HG03095 (cell line): ENCODE measurements at regions not wholly inside any gene's neighbourhood (a gene's known extent, or its start where the extent isn't known, plus 50 kb on each side); places are given as distances from the start of the nearest gene placed in this dataset.
"Not testable (repeated sequence)": the region's sequence is repeated elsewhere in the genome, so short reads cannot be mapped to it uniquely, and the experiment has no call there.

Experiments used
- ATAC-seq: cut with Tn5 transposase; IDR thresholded peaks from one replicate; pipeline ENCODE4 v1.9.1; 2021; ENCODE audit warnings: moderate library complexity; ENCODE audit not compliant: unreplicated experiment

DNA sequence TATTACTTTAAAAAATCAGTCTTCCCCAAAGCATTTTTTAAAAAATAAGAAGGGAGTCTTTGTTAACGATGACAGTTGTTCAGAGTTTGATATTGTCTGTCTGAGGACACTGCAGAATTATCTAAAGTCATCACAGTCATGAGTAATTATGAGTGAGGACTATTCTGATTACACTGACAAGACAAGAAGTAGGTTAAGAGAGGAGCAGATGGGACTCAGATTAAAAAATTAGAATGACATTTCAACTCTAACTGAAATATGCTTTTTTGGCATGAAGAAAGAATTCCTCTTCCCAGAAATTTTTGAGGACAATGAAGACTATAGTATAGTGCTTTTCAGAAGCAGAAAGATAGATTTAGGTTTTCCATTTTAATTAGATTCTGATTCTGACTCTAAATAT lies 456.5 kb downstream of the EPHA7 start:
- no peak for ATAC-seq

DNA sequence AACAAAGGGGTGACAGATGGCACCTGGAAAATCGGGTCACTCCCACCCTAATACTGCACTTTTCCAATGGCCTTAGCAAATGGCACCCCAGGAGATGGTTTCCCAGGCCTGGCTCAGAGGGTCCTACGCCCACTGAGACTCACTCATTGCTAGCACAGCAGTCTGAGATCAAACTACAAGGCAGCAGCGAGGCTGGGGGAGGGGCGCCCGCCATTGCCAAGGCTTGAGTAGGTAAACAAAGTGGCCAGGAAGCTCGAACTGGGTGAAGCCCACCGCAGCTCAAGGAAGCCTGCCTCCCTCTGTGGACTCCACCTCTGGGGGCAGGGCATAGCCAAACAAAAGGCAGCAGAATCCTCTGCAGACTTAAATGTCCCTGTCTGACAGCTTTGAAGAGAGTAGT lies 467.2 kb downstream of the EPHA7 start:
- not testable (repeated sequence) for ATAC-seq

DNA sequence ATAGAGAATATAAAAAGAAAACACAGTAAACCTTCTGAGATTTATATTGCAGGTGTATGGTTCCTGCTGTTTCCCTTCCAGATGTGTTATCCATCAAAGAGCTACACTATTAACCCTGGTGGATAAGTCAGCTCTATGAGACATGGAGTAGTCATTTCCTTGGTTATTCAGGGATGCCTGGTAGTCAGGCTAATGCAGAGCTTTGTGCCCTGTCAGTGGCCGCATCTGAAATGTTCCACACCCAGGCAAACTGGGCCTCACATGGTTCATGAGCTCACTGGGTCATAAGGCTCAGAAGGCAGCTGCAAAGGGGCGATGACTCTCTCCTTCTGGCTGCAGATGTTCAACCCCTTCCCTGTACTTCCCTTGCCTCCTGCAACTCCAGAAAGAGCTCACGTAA lies 473.6 kb downstream of the EPHA7 start:
- ATAC-seq, result no peak

DNA sequence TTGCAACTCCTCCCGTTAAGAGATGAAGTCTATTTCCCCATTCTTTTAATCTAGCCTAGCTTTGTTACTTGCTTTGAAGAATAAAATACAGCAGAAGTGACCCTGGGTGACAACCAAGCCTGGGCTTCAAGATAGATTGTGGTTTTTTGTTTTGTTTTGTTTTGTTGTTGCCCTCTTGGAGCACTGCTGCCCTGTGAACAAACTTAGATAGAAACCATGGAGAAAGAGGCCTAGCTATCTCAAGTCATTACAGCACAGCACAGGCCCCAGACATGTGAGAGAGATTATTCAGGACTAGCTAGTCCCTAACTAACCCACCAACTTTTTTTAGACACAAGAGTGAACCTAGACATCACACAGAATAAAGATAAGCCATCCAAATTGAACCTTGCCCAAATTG lies 475.2 kb downstream of the EPHA7 start:
- ATAC-seq, result no peak

DNA sequence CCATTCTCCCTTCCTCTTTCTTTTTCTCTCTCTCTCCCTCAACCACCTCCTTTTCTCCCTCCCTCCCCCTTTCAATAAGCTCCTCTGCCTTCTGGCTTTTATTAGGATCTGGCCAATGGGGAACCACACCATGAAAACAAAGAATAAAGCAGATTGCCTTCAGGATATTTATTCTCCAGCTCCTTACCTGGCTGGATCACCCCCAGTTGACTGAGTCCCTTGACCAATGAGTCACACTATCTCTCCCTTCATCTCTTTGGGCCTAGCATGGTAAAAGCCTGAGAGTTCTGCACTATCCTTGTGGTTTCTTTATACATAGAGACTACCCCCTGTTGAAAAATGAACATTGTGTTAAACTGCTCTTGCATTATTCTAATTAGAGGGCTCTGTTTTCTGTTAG lies 476.8 kb downstream of the EPHA7 start:
- ATAC-seq, result no peak

DNA sequence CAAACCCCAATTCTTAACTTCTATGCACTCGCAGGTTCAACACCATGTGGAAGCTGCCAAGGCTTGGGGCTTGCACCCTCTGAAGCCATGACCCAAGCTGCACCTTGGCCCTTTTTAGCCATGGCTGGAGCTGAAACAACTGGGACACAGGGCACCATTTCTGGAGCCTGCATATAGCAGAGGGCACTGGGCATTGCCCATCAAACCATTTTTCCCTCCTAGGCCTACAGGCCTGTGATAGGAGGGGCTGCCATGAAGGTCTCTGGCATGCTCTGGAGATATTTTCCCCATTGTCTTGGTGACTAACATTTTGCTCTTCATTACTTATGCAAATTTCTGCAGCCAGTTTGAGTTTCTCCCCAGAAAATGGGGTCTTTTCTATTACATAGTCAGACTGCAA lies 484.7 kb downstream of the EPHA7 start:
- no peak for ATAC-seq

DNA sequence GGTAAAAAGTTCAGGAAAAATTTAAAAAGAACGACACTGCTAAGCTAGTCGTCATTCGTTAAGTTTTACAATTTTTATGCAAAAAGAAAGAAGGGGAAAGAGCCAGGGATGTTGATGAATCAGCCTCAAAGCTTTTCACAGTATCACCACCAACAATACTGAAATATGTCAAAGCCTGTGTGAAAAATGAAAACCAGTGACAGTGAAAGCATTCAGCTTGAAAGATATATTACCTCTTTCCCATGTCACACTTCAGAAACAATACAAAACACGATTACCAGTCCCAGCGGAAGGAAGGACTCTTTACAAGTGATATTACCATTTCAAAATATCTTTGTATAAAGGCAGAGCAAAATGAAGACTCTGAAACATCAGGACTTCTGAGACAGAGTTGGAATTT lies 489.2 kb downstream of the EPHA7 start:
- ATAC-seq, result no peak

DNA sequence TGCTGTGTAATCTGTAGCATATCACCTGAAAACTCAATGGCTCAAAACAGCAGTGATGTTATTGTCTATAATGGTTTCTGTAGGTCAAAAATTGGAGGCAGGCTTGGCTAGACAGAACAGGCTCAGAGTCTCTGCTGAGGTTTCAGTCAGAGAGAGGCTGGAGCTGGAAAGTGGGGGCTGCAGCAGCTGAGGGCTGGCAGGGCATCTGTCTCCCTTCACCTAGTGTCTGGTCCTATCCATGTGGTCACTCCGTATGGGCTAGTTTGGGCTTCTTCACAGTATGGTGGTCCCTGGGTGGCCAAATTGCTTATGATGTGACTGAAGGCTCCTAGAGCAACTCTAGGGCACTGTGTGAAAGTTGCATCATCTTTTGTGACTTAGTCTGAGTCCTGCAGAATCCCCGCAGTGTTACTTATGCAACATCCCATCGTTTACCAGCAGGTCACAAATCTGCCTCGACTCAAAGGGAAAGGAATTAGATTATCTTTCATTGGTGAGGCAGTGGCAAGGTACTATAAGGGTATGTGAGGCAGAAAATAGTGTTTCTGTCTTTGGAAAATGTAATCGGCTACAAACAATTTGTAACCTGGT lies 497.0 kb downstream of the EPHA7 start:
- ATAC-seq, result no peak

DNA sequence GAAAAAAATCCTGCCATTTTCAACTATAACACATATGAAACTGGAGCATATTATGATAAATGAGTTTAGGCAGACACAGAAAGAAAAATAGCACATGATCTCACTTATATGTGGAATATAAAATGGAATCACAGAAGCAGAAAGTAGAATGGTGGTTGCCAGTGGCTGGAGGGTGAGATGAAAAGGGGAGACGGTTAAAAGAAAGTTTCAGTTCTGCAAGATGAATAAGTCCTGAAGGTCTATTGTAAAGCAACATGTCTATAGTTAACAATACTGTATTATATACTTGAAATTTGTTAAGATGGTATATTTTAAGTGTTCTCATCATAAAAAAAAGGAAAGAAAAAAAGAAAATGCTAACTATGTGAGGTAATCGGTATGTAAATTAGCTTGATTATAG lies 503.9 kb downstream of the EPHA7 start:
- no peak for ATAC-seq

DNA sequence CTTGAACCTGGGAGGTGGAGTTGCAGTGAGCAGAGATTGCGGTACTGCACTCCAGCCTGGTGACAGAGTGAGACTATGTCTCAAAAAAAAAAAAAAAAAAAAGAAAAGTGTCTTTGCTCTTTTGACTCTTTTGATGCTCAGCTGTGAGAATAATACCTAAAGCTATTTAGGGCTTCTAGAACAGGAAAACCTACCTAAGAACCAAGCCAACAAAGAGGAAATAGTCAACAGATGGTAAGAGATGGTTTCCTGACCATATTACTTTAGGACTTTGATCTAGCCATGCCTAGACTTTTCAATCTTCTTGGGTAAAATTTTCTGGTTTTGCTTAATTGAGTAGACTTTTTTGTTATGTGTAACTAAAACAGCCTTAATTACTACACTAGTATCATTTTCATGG lies 508.1 kb downstream of the EPHA7 start:
- ATAC-seq, result no peak

DNA sequence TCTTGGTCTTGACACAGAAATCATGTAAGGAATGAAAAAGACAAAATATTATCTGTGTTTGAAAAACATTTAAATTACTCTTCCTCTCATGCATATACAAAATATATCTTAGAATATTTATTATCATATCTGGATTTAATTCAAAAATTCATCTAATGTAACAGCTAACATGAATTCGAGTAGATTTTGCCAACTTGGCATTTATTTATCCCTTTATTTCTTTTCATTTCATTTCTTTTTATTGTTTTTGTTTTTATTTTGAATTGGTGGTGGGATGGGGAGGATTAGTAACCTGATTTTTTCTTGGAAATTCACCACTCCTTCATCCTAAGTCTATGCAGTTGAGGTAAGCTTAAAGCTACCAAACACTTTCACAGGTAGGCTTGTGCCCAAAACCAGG lies 508.7 kb downstream of the EPHA7 start:
- no peak for ATAC-seq

DNA sequence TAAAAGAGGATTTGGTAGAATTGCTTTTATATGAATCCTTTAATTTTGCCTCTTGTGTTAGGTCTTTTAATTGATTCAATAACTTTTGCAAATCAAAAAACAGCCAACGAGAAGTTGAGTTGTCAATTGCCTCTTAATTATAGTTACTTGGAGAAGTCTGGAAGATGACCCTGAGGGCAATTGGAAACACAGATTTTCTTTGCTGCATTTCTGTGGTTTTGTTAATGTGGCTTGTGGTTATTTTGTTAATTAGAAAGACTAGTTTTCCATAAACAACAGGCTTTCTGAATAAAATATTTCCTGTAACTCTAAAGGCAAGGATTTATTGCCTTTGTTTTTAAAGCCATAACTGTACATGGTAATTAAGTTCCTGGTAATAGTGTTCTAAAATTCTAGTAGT lies 513.0 kb downstream of the EPHA7 start:
- ATAC-seq, result no peak

DNA sequence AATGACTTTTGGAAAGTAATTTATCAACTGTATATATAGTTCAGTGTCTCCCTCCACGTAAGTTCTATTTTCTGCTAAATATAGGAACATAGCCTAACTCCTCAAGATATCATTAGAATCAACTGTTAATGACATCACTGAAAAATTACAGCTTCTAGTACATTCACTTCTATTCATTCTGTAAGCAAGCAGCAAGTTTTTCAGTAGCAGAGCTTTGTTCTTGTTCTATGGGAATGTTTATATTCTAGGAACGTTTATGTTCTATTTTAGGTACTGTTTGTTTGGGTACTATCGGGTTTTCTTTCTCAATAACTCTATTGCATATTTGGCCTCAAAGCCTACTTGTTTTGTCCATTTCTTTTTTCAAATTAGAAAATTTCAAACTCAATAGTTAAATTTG lies 525.6 kb downstream of the EPHA7 start:
- no peak for ATAC-seq

DNA sequence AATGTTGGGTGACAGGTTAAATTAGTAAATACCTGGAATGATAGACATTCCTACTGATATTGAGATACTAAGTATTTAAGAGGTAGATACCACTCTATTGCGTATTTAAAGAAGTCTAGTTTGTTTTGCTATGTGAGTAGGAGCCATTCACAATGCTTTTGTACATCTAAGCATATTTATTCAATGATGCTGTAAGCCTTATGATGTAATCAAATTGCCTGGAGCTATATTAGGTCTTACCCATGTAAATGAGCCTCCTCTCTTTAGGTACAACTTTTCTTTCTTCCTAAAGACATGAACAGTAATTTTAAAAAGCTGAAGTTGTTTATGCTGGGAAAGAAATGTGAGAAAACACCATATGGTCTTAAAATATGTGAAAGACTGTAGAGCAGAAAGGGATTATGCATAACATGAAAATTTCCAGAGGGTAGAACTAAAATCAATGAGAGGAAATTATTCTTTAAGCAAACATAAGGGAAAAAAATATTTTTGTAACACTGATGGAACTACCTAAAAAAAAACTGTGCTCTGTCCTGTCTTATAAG lies 526.7 kb downstream of the EPHA7 start:
- no peak for ATAC-seq

DNA sequence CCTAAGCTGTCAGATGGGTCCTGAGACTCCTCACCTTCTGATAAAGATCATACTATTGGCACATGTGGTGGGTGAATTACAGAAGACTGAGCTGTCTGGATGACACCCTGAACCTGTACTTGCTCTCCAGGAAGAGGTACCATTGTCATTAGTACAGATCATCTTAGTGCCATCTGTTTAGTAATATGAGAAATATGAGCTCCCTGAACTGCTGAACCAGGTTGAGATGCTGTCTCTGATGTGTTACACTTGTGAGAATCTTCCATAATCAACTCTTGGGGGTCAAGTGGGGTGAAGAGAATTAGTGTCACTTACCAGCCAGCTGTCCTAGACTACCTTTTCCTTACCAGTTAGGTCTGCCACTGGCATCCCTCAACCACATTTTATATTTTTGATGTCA lies 531.0 kb downstream of the EPHA7 start:
- no peak for ATAC-seq

DNA sequence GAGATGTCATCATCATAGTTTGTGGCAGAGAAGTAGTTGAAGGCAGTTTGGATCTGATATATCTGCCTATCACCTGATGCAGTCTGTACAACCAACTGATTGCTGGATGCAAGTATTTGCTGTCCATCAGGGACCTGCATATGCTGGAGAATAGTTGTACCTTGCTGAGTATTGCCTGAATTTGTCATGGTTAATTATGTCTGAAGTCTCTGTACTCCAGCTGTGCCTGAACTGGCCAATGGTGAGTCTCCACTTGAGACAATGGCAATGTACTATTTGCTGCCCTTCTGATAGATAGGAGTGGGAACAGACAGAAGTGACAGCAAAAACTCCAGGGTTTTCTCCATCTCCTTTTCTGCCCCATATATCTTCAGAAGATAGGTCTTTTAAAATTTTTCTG lies 531.5 kb downstream of the EPHA7 start:
- ATAC-seq, result no peak

DNA sequence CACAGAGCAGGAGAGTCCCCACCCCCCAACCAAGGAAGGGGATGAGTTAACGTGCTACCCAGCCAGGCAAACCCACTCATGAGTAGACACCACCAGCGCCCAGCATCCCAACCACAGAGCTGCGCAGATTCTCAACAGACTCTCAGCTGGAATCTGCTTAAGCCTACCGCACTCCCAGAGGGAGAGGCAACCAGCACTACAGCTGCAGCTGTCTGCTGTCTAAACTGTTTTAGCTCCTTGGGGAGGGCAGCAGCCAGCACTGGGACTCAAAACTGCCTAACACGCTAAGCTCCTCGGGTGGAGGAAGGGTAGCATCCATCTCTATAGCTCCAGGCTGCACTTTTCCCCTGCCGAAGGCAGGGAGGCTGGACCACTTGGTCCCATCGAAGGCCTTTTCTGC lies 539.8 kb downstream of the EPHA7 start:
- ATAC-seq, result no peak

DNA sequence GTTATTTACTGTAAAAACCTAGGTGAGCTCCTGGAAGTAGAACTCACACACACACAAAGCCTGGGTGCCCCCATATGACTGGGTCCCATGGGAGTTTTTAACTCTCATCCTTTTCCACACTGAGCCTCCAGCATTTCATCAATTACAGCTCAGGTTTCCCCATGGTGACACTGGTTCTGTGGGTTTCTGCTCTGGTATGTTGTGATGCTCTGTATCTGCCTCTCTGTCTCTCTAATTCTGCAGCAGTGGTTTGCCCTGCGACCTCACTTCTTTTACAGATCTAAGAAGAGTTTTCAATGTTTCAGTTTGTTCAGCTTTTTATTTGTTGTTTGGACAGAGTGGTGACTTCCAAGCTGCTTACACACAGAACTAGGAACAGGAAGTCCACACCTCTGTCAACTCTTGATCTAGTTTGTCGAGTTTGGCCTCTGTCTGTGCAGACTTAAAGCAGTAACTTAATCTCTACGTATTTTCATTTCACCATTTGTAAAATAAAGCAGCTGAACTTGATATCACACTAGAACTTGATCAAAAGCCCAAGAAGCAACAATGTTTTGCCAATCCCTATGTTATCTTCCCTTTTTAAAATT lies 554.3 kb downstream of the EPHA7 start:
- no peak for ATAC-seq

DNA sequence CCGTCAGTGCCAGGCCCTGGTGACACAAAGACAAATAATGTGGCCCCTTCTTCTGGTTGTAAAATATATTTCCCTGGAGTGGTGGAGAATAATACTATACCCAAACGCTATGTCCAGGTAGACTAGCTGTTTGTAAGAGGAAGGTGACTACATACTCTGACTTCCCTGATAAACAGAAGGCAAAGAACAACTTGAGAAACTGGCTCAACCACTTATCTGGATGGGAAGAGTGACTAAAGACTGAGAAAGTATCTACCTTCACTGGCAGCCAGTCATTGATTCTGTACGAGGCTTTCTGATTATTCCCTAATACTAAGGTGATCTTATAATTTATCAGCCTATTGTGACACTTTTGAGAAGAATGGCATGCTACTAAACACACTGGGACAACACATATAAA lies 569.7 kb downstream of the EPHA7 start:
- no peak for ATAC-seq

DNA sequence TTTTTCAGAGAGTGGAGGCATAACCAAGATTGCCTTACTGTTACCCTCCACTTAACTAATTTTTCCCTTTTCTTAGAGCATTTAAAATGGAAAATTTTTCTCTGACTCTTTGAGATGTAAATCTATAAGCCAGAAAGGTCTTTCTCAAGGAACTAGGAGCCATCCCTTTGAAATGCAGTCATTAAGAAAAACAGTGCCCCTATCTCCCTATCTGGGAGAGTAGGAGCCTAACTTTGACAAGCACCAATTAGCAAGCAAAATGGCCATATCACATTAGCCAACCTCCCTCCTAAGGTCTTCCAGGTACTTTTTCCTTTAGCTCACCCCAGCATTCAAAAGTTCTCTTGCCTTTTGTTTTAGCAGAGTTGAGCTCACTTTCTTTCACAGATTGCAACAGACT lies 570.5 kb downstream of the EPHA7 start:
- no peak for ATAC-seq

DNA sequence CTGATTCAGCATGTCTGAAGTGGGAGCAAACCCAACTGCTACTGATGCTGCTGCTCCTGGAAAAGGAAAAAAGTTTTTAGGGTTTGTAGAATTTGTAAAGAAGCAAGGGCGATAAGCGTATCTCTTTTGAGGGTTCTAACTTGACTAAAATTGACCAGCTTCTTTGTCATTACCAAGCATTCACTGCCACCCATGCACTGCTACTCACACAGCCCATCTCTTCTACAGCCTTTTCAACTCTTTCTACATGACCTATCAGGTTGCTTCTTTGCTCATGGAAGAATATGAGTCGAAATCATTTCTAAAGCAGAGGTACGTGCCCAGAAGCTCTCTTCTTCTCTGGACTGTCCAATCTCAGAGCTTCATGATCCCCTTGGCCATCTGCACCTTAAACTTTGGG lies 570.9 kb downstream of the EPHA7 start:
- no peak for ATAC-seq

DNA sequence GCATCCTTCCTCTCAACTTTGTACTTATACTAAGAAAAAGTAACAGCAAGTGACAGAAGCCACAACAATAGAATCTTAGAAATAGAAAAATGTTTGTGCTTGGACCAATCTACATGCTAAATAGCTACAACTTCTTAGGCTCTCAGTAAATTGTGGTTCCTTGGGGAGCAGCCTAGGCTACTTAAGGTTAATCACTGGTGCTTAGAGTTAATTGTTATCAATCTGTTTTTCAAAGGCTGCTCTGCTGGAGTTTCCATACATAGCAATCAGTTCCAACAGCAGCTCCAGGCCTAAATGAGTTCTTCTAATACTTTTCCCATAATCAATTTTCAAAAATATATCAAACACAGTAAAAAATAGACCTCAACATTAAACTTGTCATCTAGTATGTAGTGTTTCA lies 571.4 kb downstream of the EPHA7 start:
- no peak for ATAC-seq
